DOHH2 (cell line): ENCODE measurements at regions not wholly inside any gene's neighbourhood (a gene's known extent, or its start where the extent isn't known, plus 50 kb on each side); places are given as distances from the start of the nearest gene placed in this dataset.

Experiments used
- EZH2phosphoT487 ChIP-seq: fragments of 200-600 bp; sonication (generic); IDR thresholded peaks from 2 replicates; pipeline ENCODE4 v1.6.1; 2017; ENCODE audit warnings: borderline replicate concordance, mild to moderate bottlenecking, antibody characterized with exemption, low read length, moderate library complexity, mixed read lengths
- TF ChIP-seq, protein P1 (sequence below): fragments of 200-600 bp; sonication (generic); IDR thresholded peaks from one replicate; pipeline ENCODE4 v1.5.1; 2014; ENCODE audit warnings: antibody characterized with exemption, mild to moderate bottlenecking, low read depth, low read length; ENCODE audit not compliant: poor library complexity, severe bottlenecking

DNA sequence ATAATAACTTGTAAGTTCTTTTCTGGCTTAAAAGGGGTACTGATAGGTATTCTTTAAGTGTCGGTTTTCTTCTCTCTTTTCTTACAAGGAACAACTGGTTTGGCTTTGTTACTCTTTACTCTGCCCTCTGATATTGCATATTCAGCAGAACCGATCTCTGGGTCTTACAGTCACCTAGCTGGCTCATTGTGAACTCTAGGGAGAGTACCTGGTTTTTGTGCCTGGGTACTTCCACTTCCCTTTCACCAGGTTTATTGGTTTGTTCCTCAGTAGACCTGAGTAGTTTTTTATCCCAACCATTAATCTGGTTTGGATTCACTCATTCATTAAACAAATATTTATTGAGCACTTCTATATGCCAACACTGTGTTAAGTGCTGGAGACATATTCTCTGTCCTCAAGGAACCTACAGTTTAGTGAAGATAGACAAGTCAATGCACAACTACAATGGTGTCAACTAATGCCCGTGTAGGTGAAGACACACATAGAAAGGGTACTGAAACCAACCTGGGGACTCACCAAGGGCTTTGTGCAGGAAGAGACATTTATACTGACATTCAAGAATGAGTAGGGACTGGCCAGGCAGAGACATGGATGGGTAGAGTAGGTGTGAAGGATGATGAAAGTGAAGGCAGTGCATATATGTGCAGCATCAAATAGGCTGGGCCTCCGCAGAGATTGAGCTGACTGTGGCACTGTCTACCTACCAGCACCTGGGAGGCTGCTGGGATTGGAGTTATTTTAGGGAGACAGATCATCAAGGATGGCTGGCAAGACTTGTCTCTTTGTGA is 348.8 kb upstream of the C11orf87 start:
- TF ChIP-seq, protein P1, sequence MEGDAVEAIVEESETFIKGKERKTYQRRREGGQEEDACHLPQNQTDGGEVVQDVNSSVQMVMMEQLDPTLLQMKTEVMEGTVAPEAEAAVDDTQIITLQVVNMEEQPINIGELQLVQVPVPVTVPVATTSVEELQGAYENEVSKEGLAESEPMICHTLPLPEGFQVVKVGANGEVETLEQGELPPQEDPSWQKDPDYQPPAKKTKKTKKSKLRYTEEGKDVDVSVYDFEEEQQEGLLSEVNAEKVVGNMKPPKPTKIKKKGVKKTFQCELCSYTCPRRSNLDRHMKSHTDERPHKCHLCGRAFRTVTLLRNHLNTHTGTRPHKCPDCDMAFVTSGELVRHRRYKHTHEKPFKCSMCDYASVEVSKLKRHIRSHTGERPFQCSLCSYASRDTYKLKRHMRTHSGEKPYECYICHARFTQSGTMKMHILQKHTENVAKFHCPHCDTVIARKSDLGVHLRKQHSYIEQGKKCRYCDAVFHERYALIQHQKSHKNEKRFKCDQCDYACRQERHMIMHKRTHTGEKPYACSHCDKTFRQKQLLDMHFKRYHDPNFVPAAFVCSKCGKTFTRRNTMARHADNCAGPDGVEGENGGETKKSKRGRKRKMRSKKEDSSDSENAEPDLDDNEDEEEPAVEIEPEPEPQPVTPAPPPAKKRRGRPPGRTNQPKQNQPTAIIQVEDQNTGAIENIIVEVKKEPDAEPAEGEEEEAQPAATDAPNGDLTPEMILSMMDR: no peak
- TF ChIP-seq EZH2phosphoT487: no peak
